Sigmoid colon (tissue), 4 donors: ENCODE measurements at regions not wholly inside any gene's neighbourhood (a gene's known extent, or its start where the extent isn't known, plus 50 kb on each side); places are given as distances from the start of the nearest gene placed in this dataset.

ENCODE experiments used
- CTCF ChIP-seq, 4 experiments: fragments of 450-650 bp in 3 of 4; fragments of 200-600 bp in 1 of 4; IDR thresholded peaks; one replicate each; pipeline ENCODE4 v1.5.1; 2016 to 2019; ENCODE audit warnings: antibody characterized with exemption in 4 of 4, mild to moderate bottlenecking in 3 of 4, moderate library complexity in 2 of 4
- EP300 ChIP-seq, 4 donors: sonication (generic); formaldehyde crosslinking; IDR thresholded peaks; one replicate each; pipeline ENCODE4 v1.6.1; 2017; ENCODE audit warnings: antibody characterized with exemption in 4 of 4
- POLR2A ChIP-seq, 2 donors: fragments of 450-650 bp; IDR thresholded peaks; one replicate each; pipeline ENCODE4 v1.6.1; 2016; ENCODE audit warnings: antibody characterized with exemption in 2 of 2, mild to moderate bottlenecking in 2 of 2, moderate library complexity in 2 of 2
- POLR2AphosphoS5 ChIP-seq, 4 donors: sonication (generic); formaldehyde crosslinking; IDR thresholded peaks; one replicate each; pipeline ENCODE4 v1.6.1; 2017; ENCODE audit warnings: antibody characterized with exemption in 4 of 4

- TF ChIP-seq CTCF (IDR thresholded peaks at IDR 0.05) (no peak), POLR2A (IDR thresholded peaks at IDR 0.05) (no peak), POLR2AphosphoS5 (IDR thresholded peaks at IDR 0.05) (no peak), EP300 (IDR thresholded peaks at IDR 0.05) (no peak)
Measured at GRCh38 chr5:159737263-159737662, 179.0 kb upstream of the ADRA1B start.
